Fibroblast of lung (primary cell): ENCODE measurements at regions not wholly inside any gene's neighbourhood (a gene's known extent, or its start where the extent isn't known, plus 50 kb on each side); places are given as distances from the start of the nearest gene placed in this dataset.

Source experiments
- CTCF ChIP-seq, 2 donors: IDR thresholded peaks in 1 of 2; conservative IDR thresholded peaks in 1 of 2; 1 replicate in 1 of 2; 2 replicates in 1 of 2; pipeline ENCODE4 v1.5.1; 2011 to 2012; ENCODE audit warnings: low read length in 2 of 2, control low read depth in 1 of 2, inconsistent platforms in 1 of 2, low read depth in 1 of 2, mild to moderate bottlenecking in 1 of 2
- EZH2 ChIP-seq: IDR thresholded peaks from 2 replicates; pipeline ENCODE4 v1.5.1; 2012; ENCODE audit warnings: low read length, control low read depth, mild to moderate bottlenecking; ENCODE audit errors: missing control alignments

- TF ChIP-seq EZH2 (no peak), CTCF (conservative IDR thresholded peaks at IDR 0.05 in 1 of 2, IDR thresholded peaks at IDR 0.05 in 1 of 2; ENCODE audit: low read depth in 1 of 2, low read length in 2 of 2) (no peak)
These were observed 156.5 kb upstream of the TAS2R1 start for GRCh38 chr5:9786380-9787360.
